NB4 (cell line): ENCODE measurements at regions not wholly inside any gene's neighbourhood (a gene's known extent, or its start where the extent isn't known, plus 50 kb on each side); places are given as distances from the start of the nearest gene placed in this dataset.

Experiments used
- DNase-seq: peaks from one replicate; pipeline ENCODE4 v3.0.0; 2010; ENCODE audit warnings: low read depth
- H3K4me3 ChIP-seq: one replicate; pipeline ENCODE4 v1.5.1; 2011; ENCODE audit warnings: mild to moderate bottlenecking, low read depth, low read length, moderate library complexity
- CTCF ChIP-seq: IDR thresholded peaks from one replicate; pipeline ENCODE4 v1.5.1; 2012; ENCODE audit warnings: low read depth, low read length
- MAX ChIP-seq: IDR thresholded peaks from 2 replicates; pipeline ENCODE4 v1.6.1; 2011; ENCODE audit warnings: low read depth, low read length
- MYC ChIP-seq: IDR thresholded peaks from 2 replicates; pipeline ENCODE4 v1.6.1; 2011; ENCODE audit warnings: low read depth, low read length
- POLR2A ChIP-seq: IDR thresholded peaks from 2 replicates; pipeline ENCODE4 v1.6.1; 2011; ENCODE audit warnings: mild to moderate bottlenecking; ENCODE audit not compliant: insufficient read length; ENCODE audit errors: extremely low read depth

- no peak overlapping the region for H3K4me3 ChIP-seq
Measured at GRCh38 chr5:60376860-60377259, 323.1 kb downstream of the DEPDC1B start.

GRCh38 chr5:60374409-60374808 lies 325.6 kb downstream of the DEPDC1B start:
- DNase-seq: no peak
- no peak overlapping the region for H3K4me3 ChIP-seq
- TF ChIP-seq MYC (no peak), MAX (no peak), CTCF (no peak), POLR2A (no peak)

More at GRCh38 chr5:60376860-60377259, 323.1 kb downstream of the DEPDC1B start:
- DNase-seq: no peak
- TF ChIP-seq MYC (no peak), POLR2A (no peak), MAX (no peak), CTCF (no peak)

- TF ChIP-seq CTCF (no peak), POLR2A (no peak), MYC (no peak), MAX (no peak)
- H3K4me3 ChIP-seq: no peak overlapping the region
- no peak for DNase-seq
Measured at GRCh38 chr5:60372786-60373185, 327.2 kb downstream of the DEPDC1B start.

GRCh38 chr5:60371065-60371464 lies 328.9 kb downstream of the DEPDC1B start:
- no peak for TF ChIP-seq POLR2A
- no peak for TF ChIP-seq CTCF
- no peak for TF ChIP-seq MAX
- no peak for TF ChIP-seq MYC
- H3K4me3 ChIP-seq: no peak overlapping the region
- no peak for DNase-seq

GRCh38 chr5:60370508-60370907 lies 329.5 kb downstream of the DEPDC1B start:
- no peak for DNase-seq
- H3K4me3 ChIP-seq: no peak overlapping the region
- TF ChIP-seq CTCF (no peak), POLR2A (no peak), MAX (no peak), MYC (no peak)

GRCh38 chr5:60369391-60369790 lies 330.6 kb downstream of the DEPDC1B start:
- no peak for DNase-seq
- TF ChIP-seq POLR2A: no peak
- TF ChIP-seq MAX: no peak
- no peak for TF ChIP-seq MYC
- no peak for TF ChIP-seq CTCF
- H3K4me3 ChIP-seq: no peak overlapping the region
